CD4-positive, alpha-beta T cell treated with Interleukin-1 beta for 1 hour (primary cell): ENCODE measurements at regions not wholly inside any gene's neighbourhood (a gene's known extent, or its start where the extent isn't known, plus 50 kb on each side); places are given as distances from the start of the nearest gene placed in this dataset.
A peak's percentile ranks its signal among the peaks of the same experiment; 100 is the strongest.

Source experiments
- DNase-seq, 2 donors: peaks; one replicate each; pipeline ENCODE4 v3.0.0-alpha.2; 2020 to 2022

DNA sequence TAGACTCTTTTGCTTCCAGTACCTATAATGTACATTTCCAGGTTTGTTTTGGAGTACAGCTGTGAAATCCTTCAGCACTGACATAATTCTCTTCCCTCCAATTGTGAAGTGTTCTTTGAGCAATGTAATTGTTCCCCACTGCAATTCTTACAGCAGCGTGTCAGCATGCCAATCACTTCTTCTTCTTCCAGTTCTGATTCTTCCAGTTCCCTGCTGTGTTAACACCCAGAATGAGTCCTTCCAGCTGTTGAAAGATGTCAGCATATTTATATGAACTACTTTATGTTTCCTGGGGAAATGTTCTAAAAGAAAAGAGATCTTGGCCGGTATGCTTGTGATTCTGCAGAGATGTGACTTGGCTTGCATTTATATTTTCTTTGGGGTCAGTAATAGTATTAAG, 213.9 kb downstream of the UNC5CL start:
- DNase-seq, result no peak

- peak; percentile 18 to 45 for DNase-seq
Observed at GRCh38 chr6:40823917-40824891, 214.8 kb downstream of the UNC5CL start.

DNA sequence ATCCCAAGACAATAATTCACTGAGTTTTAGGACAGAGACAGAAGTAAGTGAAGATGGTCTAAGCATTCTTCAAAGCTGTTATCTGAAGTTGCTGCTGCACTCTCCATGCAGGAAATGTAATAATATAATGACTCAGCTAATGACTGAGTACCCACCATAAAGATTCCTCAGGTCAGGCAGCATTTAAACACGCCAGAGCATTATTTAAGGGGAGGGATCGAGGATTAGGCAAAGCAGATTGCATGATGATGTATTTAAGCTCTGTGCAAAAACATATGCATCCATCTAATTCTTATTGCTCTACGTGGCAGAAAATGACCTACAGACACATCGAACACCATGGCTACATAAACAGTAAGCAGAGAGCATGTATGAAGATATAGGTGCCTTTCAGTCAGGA, 216.4 kb downstream of the UNC5CL start:
- no peak for DNase-seq

DNA sequence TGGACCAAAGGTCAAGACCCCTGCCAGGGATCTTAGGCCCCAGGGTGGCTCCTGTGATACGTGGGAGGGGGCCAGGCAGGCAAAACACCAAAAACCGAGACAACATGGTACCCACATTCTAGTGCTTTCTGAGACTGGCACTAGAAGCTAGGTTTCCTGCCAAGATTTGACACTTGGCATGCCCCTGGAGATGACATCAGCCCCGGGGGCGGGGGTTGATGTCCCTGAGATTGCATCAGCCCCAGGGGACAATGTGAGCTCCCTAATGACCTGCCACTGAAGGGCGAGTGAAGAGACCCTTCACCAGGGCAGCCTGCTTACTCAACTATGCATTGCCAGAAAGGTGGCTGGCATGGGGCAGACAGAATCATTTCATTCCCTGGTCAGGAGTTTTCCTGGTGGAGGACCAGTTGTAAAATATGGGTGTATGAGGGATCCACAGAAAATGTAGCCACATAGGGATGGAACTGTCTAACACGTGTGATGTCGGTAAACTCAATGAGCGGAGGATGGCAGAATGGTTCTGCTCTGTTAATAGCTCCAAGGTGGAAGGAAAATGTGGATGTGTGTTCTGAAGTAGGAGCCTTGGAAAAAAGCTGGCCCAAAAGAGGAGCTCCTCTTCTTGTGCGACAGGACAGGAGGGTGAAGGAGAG, 219.7 kb downstream of the UNC5CL start:
- DNase-seq, result no peak

DNA sequence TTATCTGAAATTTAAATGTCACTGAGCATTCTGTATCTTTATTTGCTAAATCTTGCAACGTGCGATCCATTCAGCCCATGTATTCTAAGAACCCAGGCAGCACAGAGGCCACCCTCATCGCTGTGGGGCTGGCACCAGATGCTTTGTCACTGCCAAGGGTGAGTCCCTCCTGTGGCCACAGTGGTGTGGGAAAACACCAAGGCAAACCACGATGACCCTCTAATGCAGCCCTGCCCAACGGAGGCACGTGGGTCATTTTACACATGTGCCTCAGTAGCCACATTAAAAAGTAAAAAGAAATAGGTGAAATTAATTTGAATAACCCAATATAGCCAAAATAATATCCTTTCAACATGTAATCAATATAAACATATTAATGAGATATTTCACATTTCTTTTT, 221.7 kb downstream of the UNC5CL start:
- DNase-seq, result no peak

GRCh38 chr6:40816601-40817000, 222.4 kb downstream of the UNC5CL start:
- no peak for DNase-seq

GRCh38 chr6:40815731-40816130, 223.3 kb downstream of the UNC5CL start:
- DNase-seq, result no peak

DNA sequence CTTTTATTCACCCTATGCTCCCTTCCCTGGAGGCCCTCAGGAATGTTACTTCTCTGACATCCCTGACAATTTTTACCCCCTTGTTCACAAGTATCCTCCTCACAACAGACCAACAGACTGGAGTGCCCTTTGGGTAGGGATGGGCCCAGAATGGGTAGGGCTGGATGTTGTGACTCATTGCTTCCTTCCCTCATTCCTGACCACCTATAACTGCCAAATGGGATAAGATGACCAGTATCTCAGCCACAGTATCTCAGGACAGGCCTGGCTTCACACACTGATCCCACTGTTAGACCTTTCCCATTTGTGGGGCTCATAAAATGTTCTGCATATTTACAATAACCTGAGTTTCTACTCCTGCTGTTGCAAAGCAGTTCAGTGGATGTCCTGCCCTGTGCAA, 223.0 kb upstream of the LRFN2 start:
- no peak for DNase-seq

- no peak for DNase-seq
Observed at GRCh38 chr6:40809627-40810026, 222.5 kb upstream of the LRFN2 start.

GRCh38 chr6:40807484-40807883, 220.3 kb upstream of the LRFN2 start:
- no peak for DNase-seq

GRCh38 chr6:40806256-40806864, 219.2 kb upstream of the LRFN2 start:
- no peak for DNase-seq

DNA sequence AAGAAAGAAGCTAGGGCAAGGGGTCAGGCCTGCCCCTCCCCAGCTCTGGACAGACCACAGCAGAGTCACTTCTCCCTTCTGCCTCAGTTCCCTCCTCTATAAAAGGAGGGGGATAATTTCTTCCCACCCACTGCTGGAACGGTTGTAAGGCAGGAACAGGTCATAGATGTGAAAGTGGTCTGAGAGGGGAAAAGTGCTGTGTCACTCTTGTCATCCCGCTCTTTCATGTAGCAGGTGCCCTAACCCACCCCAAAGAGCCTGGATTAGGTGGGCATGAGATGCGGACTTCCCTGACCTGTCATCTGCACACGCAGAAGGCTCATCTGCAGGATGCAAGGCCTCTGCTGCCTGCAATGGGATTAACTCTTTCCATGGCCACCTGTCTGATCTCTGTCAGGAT, 218.2 kb upstream of the LRFN2 start:
- DNase-seq, result no peak

DNA sequence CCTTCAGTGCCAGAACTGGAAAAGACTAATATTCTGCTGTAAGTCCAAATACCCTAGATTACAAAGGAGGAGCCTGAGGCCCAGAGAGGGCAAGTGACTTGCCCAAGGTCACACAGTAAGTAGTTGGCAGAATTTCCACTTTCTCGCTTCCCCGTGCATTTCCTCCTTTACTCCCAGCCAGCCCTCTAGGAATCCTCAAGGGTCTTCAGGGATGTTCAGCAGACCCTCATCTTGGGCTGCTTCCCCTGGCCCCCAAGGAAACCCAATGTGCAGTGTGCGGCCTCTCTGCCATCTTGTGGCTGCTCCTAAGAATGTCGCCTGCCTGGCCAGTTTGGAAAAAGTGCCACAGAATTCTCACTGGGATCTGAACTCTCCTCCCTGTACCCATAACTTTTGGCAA, 217.7 kb upstream of the LRFN2 start:
- DNase-seq, result no peak

DNA sequence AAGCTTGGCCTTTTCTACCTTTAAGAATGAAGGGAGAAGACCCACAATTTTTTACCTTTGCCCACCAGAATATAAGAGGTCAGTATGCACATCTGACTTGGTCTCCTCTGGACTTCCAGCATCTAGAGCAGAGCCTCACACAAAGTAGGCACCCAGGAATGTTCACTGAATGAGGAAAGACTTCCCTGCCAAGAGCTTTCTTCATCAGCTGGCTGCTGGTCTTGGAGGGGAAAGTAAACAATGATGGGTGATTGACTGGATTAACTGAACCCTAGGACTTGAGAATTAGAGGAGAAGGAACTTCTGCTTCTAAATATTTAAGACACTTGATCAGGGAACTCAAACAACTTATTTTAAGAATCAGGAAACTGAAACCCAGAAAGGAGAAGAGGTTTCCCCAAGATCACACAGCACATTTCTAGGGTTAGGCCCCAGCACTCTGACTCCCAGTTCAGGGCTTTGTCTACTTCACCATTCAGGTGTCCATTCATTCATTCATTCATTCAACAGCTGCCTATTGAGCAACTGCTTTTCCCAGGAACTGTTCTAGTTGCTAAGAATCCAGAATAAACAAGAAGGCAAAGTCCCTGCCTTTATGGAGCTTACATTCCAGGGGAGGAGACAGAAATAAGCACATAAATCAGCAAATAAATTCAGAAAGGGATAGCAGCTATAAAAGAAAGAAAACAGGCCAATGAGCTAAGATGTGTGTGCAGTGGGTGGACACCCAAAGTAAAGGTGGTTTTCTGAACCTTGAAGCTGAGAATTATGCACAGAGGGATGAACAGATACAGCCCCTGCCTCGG, 216.9 kb upstream of the LRFN2 start:
- DNase-seq, result no peak

GRCh38 chr6:40802481-40802880, 215.3 kb upstream of the LRFN2 start:
- DNase-seq, result no peak

DNA sequence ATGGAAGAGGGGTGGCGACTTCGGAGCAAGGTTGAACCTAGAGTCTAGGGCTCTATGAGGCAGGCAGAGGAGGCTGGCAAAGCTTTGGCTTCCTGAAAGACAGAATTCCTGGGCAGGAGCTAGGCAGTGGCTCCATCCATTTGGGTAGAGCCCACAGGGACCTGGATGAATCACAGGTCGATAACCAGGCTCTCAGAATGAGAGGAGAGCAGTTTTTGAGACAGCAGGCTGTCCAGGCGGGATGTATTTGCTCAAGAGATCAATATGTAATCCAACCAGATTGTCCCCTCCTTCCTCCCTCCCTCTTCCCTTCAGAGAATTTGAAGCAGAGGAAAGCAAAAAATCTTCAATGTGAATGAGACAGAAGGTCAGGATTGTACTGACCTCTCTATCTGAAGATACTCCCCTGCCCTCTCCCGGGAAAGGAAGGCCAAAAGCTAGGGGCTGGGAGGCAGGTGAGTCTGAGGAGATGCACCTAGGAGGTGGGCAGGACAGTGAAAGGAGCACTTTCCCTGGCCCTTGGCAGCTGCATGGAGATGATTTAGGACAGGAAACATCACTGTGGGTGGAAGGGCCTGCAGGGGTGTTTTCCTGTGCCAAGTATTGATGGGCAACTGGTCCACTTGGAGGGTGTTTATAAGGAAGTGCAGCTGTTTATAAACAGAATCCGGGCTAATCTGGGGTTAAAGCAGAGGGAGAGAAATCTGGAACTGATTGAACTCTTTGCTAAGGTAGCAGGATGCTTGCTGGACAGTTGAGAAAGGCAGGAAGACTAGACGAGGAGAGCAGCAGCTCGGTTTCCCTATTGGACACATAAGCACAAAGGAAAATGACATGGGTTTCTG, 212.4 kb upstream of the LRFN2 start:
- no peak for DNase-seq

DNA sequence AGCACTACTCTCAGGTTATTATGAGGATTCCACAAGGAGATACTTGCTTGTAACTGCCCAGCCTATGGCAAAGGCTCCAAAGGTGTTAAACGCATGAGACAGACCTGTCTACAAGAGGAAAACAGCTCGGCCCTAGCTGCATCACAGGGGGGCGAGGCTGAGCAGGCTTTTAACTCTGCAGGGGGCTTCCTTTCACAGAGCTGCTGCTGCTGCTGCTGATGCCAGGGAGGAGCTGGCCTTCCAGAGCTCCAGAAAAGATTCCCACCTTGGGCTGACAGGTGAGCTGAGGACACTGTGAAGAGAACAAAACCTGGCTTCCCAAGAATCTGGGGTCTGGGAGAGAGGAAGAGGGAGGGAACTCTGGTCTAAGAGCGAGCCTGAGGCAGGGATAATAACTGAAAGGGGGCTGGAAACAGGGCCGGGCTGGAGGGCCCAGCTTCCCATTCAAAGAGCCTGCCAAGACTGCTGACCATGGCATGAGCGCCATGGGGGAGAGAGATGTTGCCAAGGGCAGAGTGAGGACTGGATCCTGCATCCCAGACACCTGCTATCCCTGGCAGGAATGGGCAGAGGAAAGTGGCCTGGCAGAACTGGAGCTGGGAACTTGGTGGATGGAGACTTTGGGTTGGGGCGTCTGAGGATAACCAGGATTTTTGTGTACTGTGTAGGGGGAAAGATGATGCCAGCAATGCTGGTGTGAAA, 211.1 kb upstream of the LRFN2 start:
- no peak for DNase-seq

GRCh38 chr6:40796260-40797221, 209.4 kb upstream of the LRFN2 start:
- DNase-seq, result no peak

DNA sequence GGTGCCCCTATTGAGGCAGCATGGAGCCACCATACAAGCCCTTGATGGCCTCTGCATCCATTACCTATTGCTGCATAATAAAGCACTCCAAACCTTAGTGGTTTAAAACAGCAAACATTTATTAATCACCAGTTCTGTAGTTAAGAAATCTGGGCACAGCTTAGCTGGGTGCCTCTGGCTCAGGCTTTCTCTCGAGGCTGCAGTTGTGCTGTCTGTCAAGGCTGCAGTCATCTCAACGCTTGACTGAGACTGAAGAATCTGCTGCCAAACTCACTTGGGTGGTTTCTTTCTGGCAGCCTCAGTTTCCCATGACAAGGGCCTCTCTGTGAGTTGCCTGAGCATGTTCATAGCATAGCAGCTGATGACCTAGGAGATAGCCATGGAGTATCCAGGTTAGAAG, 207.4 kb upstream of the LRFN2 start:
- DNase-seq, result no peak

DNA sequence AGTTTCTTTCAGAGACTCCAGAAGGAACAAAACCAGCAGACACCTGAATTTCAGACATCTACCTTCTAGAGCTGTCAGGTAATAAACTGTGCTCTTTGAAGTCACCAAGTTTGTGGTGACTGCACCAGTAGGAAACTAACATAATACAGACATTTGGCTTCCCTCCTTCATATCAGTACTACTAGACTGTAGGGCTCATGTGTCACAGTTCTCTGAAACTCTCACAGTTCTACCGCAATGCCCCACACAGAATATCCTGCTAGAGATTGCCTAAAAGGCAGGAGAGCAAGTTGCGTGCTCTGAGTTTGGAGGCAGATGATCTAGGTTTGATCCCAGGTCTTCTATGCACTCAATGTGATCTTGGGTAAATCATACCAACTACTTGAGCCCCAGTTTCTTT, 205.0 kb upstream of the LRFN2 start:
- no peak for DNase-seq
